CD8-positive, alpha-beta memory T cell (primary cell): ENCODE measurements at regions not wholly inside any gene's neighbourhood (a gene's known extent, or its start where the extent isn't known, plus 50 kb on each side); places are given as distances from the start of the nearest gene placed in this dataset.

Experiments
- CTCF ChIA-PET: fragments of 350-600 bp; sonication (Branson Sonifier 250); formaldehyde crosslinking; loops from one replicate; lab custom pipeline; 2021; ENCODE audit warnings: antibody characterized with exemption; lab: Charles Lee
- POLR2A ChIA-PET: fragments of 350-600 bp; sonication (Branson Sonifier 250); formaldehyde crosslinking; loops from one replicate; lab custom pipeline; 2021; ENCODE audit warnings: antibody characterized with exemption; lab: Charles Lee
- DNase-seq, 5 donors: peaks; one replicate each; pipeline versions ENCODE4 v3.0.0 to v3.0.0-alpha.2; 2020 to 2022; ENCODE audit warnings: mixed read lengths in 1 of 5
- H3K27ac ChIP-seq: one replicate; pipeline ENCODE4 v1.7.0; 2013; ENCODE audit warnings: low read depth, mild to moderate bottlenecking, low read length, moderate library complexity
- H3K27me3 ChIP-seq: 2 replicates; pipeline ENCODE4 v1.7.0; 2013; ENCODE audit warnings: low read length, mild to moderate bottlenecking; ENCODE audit not compliant: insufficient read depth, poor library complexity, severe bottlenecking
- H3K36me3 ChIP-seq: 2 replicates; pipeline ENCODE4 v1.7.0; 2013; ENCODE audit warnings: mild to moderate bottlenecking, low read length, moderate library complexity; ENCODE audit not compliant: insufficient read depth
- H3K4me1 ChIP-seq: 2 replicates; pipeline ENCODE4 v1.7.0; 2013; ENCODE audit warnings: mild to moderate bottlenecking, low read length, moderate library complexity; ENCODE audit not compliant: insufficient read depth
- H3K4me3 ChIP-seq: 2 replicates; pipeline ENCODE4 v1.7.0; 2013; ENCODE audit warnings: mild to moderate bottlenecking, low read length
- H3K9me3 ChIP-seq: 2 replicates; pipeline ENCODE4 v1.7.0; 2013; ENCODE audit warnings: mild to moderate bottlenecking, low read length
- H3K27ac Mint-ChIP-seq, 8 donors: one replicate each; pipeline ENCODE4 v1.8.0; 2020 to 2021; ENCODE audit warnings: mixed read lengths in 8 of 8, mild to moderate bottlenecking in 6 of 8, inconsistent platforms in 3 of 8, moderate library complexity in 3 of 8
- H3K27me3 Mint-ChIP-seq, 2 donors: one replicate each; pipeline ENCODE4 v1.8.0; 2020 to 2021; ENCODE audit warnings: mixed read lengths in 2 of 2, mild to moderate bottlenecking in 1 of 2, moderate library complexity in 1 of 2
- H3K36me3 Mint-ChIP-seq, 3 donors: one replicate each; pipeline ENCODE4 v1.8.0; 2020 to 2021; ENCODE audit warnings: mixed read lengths in 3 of 3, inconsistent platforms in 1 of 3, mild to moderate bottlenecking in 1 of 3
- H3K4me1 Mint-ChIP-seq, 3 donors: one replicate each; pipeline ENCODE4 v1.8.0; 2020 to 2021; ENCODE audit warnings: mixed read lengths in 3 of 3, inconsistent platforms in 1 of 3, mild to moderate bottlenecking in 1 of 3
- H3K4me3 Mint-ChIP-seq, 7 donors: one replicate each; pipeline ENCODE4 v1.8.0; 2020 to 2021; ENCODE audit warnings: mixed read lengths in 7 of 7, mild to moderate bottlenecking in 6 of 7, moderate library complexity in 4 of 7, inconsistent platforms in 2 of 7
- H3K9me3 Mint-ChIP-seq, 5 donors: one replicate each; pipeline ENCODE4 v1.8.0; 2020 to 2022; ENCODE audit warnings: mixed read lengths in 5 of 5, mild to moderate bottlenecking in 3 of 5, moderate library complexity in 2 of 5, inconsistent platforms in 1 of 5

DNA sequence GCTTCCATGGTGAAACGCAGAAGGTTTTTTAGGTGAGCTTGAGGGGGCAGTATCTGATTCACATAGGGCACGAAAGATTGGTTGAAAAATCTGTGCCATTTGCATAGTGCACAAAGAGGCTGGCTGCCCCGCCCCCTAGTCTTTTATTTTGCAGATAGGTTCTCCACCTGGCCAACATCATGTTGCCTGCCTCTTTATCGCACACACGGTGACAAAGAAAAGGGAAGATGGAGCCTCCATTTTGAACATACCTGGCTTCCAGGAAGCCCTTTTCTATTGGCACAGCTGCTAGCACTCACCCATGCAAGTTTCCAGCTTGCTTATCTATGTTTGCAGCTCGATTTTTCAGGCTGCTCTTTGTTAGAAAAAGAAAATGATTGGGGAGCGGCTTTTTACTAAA lies 316.2 kb upstream of the KLHL1 start:
- no peak overlapping the region for H3K4me3 ChIP-seq
- peaks cover 0 to 13% (median 4%) of the 10 kb centered on the region in 5 donors for H3K9me3 Mint-ChIP-seq
- no peak overlapping the region for H3K27ac ChIP-seq
- DNase-seq: no peak
- H3K27me3 ChIP-seq: no peaks in the 10 kb centered on the region
- H3K36me3 Mint-ChIP-seq: peaks cover 0 to 2% (median 0%) of the 10 kb centered on the region in 3 donors
- no peaks in the 10 kb centered on the region for H3K4me1 Mint-ChIP-seq
- CTCF ChIA-PET: no interaction called here
- no peaks in the 10 kb centered on the region for H3K27me3 Mint-ChIP-seq
- H3K9me3 ChIP-seq: no peaks in the 10 kb centered on the region
- no peaks in the 10 kb centered on the region for H3K4me1 ChIP-seq
- POLR2A ChIA-PET: no interaction called here
- H3K4me3 Mint-ChIP-seq: no peak overlapping the region
- no peaks in the 10 kb centered on the region for H3K36me3 ChIP-seq
- no peak overlapping the region for H3K27ac Mint-ChIP-seq

DNA sequence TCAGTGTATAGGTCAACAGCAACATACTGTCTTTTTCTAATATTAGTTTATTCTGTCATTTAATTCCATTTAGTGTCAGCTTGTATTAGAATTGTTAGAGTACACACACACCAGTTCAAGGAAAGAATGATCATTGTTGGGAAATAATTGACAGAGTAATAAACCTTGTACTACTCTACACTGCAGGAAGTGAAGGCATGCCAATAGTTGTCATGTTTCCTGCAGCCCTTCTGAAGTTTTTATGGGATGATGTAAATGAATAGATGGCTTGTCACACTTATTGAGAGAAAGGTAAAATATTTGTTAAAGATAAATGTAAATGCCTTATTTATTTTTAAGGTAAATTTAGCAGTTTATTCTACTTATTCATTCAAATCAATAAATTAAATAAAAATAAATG lies 306.9 kb upstream of the KLHL1 start:
- H3K4me3 Mint-ChIP-seq: no peak overlapping the region
- Histone ChIP-seq H3K27ac (no peak overlapping the region), H3K9me3 (no peaks in the 10 kb centered on the region), H3K4me3 (no peak overlapping the region), H3K4me1 (no peaks in the 10 kb centered on the region), H3K27me3 (no peaks in the 10 kb centered on the region), H3K36me3 (no peaks in the 10 kb centered on the region)
- DNase-seq: no peak
- H3K27me3 Mint-ChIP-seq: peaks cover 0 to 1% of the 10 kb centered on the region in 2 donors
- CTCF ChIA-PET: no interaction called here
- no peaks in the 10 kb centered on the region for H3K4me1 Mint-ChIP-seq
- peaks cover 4 to 18% (median 11%) of the 10 kb centered on the region in 5 donors for H3K9me3 Mint-ChIP-seq
- no peak overlapping the region for H3K27ac Mint-ChIP-seq
- POLR2A ChIA-PET: no interaction called here
- H3K36me3 Mint-ChIP-seq: no peaks in the 10 kb centered on the region

DNA sequence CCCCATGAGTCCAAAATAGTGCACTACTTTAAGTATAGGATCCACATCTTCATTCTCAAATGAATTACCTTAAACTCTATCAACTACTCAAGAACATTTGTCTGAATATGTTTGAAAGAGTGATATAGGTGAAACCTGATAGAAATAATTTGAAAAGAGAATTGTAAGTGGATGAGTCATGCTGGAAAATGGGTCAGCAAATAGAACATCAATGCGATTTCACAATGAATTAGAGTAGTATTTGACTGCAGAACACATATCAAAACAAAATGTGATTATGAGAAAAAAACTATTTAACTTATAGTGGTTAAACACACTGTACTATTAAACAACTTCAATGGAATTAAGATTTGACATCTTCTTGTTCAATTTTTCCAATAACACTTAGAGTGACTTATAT lies 300.6 kb upstream of the KLHL1 start:
- DNase-seq: no peak
- Mint-ChIP-seq H3K4me1 (no peaks in the 10 kb centered on the region), H3K27ac (no peak overlapping the region), H3K27me3 (no peaks in the 10 kb centered on the region), H3K4me3 (no peak overlapping the region), H3K36me3 (no peaks in the 10 kb centered on the region), H3K9me3 (peaks cover 6 to 20% (median 9%) of the 10 kb centered on the region in 5 donors)
- ChIA-PET CTCF (no interaction called here), POLR2A (no interaction called here)
- no peaks in the 10 kb centered on the region for H3K4me1 ChIP-seq
- no peak overlapping the region for H3K4me3 ChIP-seq
- no peaks in the 10 kb centered on the region for H3K9me3 ChIP-seq
- no peaks in the 10 kb centered on the region for H3K36me3 ChIP-seq
- H3K27ac ChIP-seq: no peak overlapping the region
- no peaks in the 10 kb centered on the region for H3K27me3 ChIP-seq

DNA sequence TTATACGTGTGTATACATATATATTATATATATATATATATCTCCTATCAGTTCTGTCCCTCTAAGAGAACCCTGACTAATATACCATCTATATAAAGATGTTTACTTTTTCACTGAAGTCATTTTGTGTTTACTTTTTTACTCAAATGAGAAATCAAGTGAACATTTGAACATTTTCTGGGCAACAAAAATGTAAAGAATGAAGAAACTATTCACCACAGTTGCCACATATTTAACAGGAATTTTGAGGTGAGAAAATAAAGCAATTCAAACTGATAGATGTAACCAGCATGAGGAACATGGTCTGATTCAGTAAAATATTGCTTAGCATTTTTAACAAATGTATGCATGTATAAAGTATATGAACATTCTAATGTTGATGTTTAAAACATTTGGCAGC lies 299.2 kb upstream of the KLHL1 start:
- CTCF ChIA-PET: no interaction called here
- Mint-ChIP-seq H3K9me3 (peaks cover under 1 to 18% (median 4%) of the 10 kb centered on the region in 5 donors), H3K27me3 (no peaks in the 10 kb centered on the region)

DNA sequence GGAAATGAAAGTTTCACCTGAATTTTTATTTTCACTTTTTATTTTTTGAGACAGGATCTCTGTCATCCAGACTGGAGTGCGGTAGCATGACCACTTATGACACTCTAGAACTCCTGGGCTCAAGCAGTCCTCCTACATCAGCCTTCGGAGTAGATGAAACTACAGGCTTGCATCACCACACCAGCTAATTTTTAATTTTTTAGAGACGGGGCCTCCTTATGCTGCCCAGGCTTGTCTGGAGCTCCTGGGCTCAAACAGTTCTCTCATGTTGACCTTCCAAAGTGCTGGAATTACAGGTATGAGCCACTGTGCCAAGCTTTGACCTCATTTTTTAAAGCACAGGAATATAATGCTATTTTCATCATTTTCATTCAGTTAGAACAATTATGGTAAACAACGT lies 297.0 kb upstream of the KLHL1 start:
- Mint-ChIP-seq H3K4me1 (no peaks in the 10 kb centered on the region), H3K4me3 (no peak overlapping the region), H3K27me3 (no peaks in the 10 kb centered on the region), H3K9me3 (peaks cover 0 to 13% (median 4%) of the 10 kb centered on the region in 5 donors), H3K27ac (no peak overlapping the region), H3K36me3 (no peaks in the 10 kb centered on the region)
- ChIA-PET CTCF (no interaction called here), POLR2A (no interaction called here)
- no peak for DNase-seq
- Histone ChIP-seq H3K27ac (no peak overlapping the region), H3K4me1 (no peaks in the 10 kb centered on the region), H3K36me3 (no peaks in the 10 kb centered on the region), H3K9me3 (no peaks in the 10 kb centered on the region), H3K27me3 (no peaks in the 10 kb centered on the region), H3K4me3 (no peak overlapping the region)

More for the DNA sequence above, 299.2 kb upstream of the KLHL1 start:
- H3K27me3 ChIP-seq: no peaks in the 10 kb centered on the region
- DNase-seq: no peak
- H3K36me3 ChIP-seq: no peaks in the 10 kb centered on the region
- no peaks in the 10 kb centered on the region for H3K9me3 ChIP-seq
- no peak overlapping the region for H3K27ac ChIP-seq
- no peak overlapping the region for H3K4me3 ChIP-seq
- H3K4me1 Mint-ChIP-seq: no peaks in the 10 kb centered on the region
- H3K36me3 Mint-ChIP-seq: no peaks in the 10 kb centered on the region
- H3K27ac Mint-ChIP-seq: no peak overlapping the region
- H3K4me3 Mint-ChIP-seq: no peak overlapping the region
- POLR2A ChIA-PET: no interaction called here
- H3K4me1 ChIP-seq: no peaks in the 10 kb centered on the region

DNA sequence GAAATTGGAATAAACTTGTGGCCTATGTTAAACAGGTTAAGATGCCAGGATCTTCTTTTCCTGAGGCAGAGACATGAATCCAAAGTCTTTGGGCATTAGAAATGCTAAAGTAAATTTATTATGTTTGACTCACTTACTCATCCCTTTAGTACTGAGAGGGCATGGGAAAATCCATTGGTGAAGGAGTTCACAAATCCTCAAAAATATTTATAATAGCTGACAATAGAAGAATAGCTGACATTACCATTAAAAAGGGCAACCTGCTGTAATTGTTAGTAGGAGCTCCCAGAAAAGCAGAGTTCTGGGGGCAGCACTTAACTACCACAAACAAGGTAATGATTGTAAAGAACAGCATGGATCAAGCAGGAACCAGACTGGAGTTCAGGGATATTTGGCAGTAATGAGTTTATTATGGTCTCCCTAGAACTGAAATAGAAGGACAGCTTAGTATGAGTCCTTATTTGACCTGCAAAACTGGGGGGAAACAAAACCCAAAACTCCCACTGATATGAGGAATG lies 285.8 kb upstream of the KLHL1 start:
- no peaks in the 10 kb centered on the region for H3K36me3 ChIP-seq
- DNase-seq: no peak
- no peak overlapping the region for H3K27ac ChIP-seq
- H3K9me3 ChIP-seq: no peaks in the 10 kb centered on the region
- H3K4me1 Mint-ChIP-seq: no peaks in the 10 kb centered on the region
- H3K36me3 Mint-ChIP-seq: no peaks in the 10 kb centered on the region
- no peaks in the 10 kb centered on the region for H3K27me3 Mint-ChIP-seq
- peaks cover 4 to 27% (median 7%) of the 10 kb centered on the region in 5 donors for H3K9me3 Mint-ChIP-seq
- no peaks in the 10 kb centered on the region for H3K27me3 ChIP-seq
- POLR2A ChIA-PET: no interaction called here
- CTCF ChIA-PET: no interaction called here
- no peak overlapping the region for H3K27ac Mint-ChIP-seq
- no peak overlapping the region for H3K4me3 Mint-ChIP-seq
- no peak overlapping the region for H3K4me3 ChIP-seq
- H3K4me1 ChIP-seq: no peaks in the 10 kb centered on the region

DNA sequence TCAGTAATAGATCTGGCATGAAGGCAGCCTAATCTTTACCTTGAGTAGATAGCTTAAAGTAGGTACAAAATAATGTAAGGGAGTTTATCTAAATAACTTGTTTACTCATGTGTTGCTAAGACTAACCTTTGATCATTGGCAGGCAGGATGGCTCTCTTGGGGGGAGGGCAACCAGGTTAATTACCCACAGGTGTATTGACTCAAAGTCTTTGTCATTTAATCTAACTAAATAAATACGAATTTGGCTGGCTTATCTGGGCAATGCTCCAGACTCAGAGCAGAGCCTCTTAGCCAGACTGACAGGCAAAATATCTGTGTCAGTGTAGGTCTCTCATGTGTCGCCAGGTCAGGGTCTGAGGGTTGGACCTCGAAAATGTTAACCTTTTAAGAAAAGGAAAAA lies 283.4 kb upstream of the KLHL1 start:
- Histone ChIP-seq H3K27ac (no peak overlapping the region), H3K4me3 (no peak overlapping the region), H3K9me3 (no peaks in the 10 kb centered on the region), H3K27me3 (no peaks in the 10 kb centered on the region), H3K4me1 (no peaks in the 10 kb centered on the region), H3K36me3 (no peaks in the 10 kb centered on the region)
- Mint-ChIP-seq H3K4me1 (no peaks in the 10 kb centered on the region), H3K27me3 (no peaks in the 10 kb centered on the region), H3K4me3 (no peak overlapping the region), H3K27ac (no peak overlapping the region), H3K9me3 (peaks cover 0 to 23% (median 4%) of the 10 kb centered on the region in 5 donors), H3K36me3 (no peaks in the 10 kb centered on the region)
- DNase-seq: no peak
- CTCF ChIA-PET: no interaction called here
- POLR2A ChIA-PET: no interaction called here

DNA sequence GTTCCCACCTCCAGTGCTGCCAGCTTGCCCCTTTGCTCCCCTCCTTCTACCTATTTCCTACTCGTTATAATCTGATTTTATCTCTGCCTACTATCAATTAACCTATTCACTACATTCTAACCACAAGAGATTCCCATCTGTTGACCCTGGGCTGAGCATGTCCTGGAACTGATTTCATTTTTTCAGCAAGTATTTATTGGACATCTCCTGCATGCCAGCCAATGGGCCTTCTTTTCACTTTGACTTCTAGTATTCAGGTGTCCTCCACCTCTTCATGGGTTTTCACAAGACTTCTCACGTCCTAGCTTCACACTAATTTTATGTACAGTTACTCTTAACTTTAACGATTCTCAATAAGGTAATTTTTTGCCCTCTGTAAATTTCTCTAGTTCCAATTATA lies 282.7 kb upstream of the KLHL1 start:
- CTCF ChIA-PET: no interaction called here
- no peaks in the 10 kb centered on the region for H3K27me3 Mint-ChIP-seq

DNA sequence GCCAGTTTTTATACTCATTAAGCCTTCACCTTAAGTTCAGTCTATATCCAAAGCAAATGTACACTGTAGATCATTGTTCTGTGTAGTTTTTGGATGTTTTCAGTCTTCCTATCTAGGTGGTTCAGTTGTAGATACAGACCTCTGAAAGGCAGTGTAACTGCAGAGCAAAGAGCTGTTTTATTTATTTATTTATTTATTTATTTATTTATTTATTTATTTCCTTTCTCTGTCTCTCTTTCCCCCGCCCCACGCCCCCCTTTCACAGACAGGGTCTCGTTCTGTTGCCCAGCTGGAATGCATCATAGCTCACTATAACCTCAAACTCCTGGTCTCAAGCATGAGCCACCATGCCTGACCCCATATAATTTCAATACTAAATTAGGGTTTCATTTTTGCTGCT lies 281.8 kb upstream of the KLHL1 start:
- Mint-ChIP-seq H3K27ac (no peak overlapping the region), H3K9me3 (peaks cover 0 to 20% (median 6%) of the 10 kb centered on the region in 5 donors), H3K36me3 (no peaks in the 10 kb centered on the region), H3K4me3 (no peak overlapping the region), H3K4me1 (no peaks in the 10 kb centered on the region), H3K27me3 (no peaks in the 10 kb centered on the region)
- POLR2A ChIA-PET: no interaction called here
- H3K4me3 ChIP-seq: no peak overlapping the region
- no peaks in the 10 kb centered on the region for H3K9me3 ChIP-seq
- CTCF ChIA-PET: no interaction called here
- H3K4me1 ChIP-seq: no peaks in the 10 kb centered on the region
- DNase-seq: no peak
- no peak overlapping the region for H3K27ac ChIP-seq
- H3K27me3 ChIP-seq: no peaks in the 10 kb centered on the region
- H3K36me3 ChIP-seq: no peaks in the 10 kb centered on the region

More for the DNA sequence above, 282.7 kb upstream of the KLHL1 start:
- POLR2A ChIA-PET: no interaction called here
- H3K36me3 ChIP-seq: no peaks in the 10 kb centered on the region
- no peak overlapping the region for H3K27ac ChIP-seq
- Mint-ChIP-seq H3K9me3 (peaks cover 0 to 20% (median 4%) of the 10 kb centered on the region in 5 donors), H3K27ac (no peak overlapping the region), H3K4me1 (no peaks in the 10 kb centered on the region), H3K4me3 (no peak overlapping the region), H3K36me3 (no peaks in the 10 kb centered on the region)
- no peak overlapping the region for H3K4me3 ChIP-seq
- H3K27me3 ChIP-seq: no peaks in the 10 kb centered on the region
- H3K9me3 ChIP-seq: no peaks in the 10 kb centered on the region
- no peak for DNase-seq
- H3K4me1 ChIP-seq: no peaks in the 10 kb centered on the region
